ENCODE measurements at regions not wholly inside any gene's neighbourhood (a gene's known extent, or its start where the extent isn't known, plus 50 kb on each side); places are given as distances from the start of the nearest gene placed in this dataset.

- FAIRE-seq, result no peak
- intact Hi-C loops (cut with DNase I), result no loop called here
- TF ChIP-seq CTCF (IDR thresholded peaks at IDR 0.05; ENCODE audit: borderline replicate concordance, extremely low read depth, insufficient read depth), result no peak
Observed at GRCh38 chr1:5513179-5513578, 479.0 kb downstream of the NPHP4 start.

DNA sequence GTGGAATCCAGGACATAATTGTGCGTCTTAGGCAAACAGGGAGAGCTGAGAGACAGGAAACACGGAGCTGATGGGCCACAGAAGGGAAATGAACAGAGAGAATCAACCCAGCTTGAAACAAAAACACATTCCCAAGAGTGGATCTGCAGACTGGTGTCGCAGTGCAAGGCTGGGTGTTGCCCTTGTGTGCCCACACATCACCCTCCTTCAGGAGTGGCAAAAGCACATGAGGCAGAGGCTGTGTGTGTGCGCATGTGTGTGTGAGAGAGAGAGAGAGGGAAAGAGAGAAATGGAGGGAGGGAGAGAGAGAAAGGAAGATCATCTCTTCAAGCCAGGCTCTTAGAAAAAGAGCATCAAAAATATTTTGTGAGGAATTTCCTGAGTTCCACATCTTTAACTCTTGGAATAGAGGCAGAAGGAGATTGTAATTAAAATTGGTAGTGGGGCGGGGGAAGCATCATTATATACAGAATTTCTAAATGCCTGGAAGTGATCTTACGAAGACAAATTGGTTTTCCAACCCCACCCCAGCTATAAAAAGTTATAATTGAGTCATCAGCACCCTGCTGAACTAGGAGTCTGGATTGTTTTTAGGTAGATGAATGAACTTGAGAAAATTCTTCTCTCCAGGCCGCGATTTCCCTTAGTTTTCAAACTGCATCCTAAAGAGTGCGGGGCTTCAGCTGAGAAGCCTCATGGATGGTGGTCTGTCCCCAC, 480.7 kb downstream of the NPHP4 start:
- intact Hi-C loops (cut with DNase I), result no loop called here
- no peaks in the 10 kb centered on the region for H3K27me3 ChIP-seq (ENCODE audit: control insufficient read depth, insufficient read depth, low read length)
- H3K4me1 ChIP-seq (ENCODE audit: control insufficient read depth in 2 of 3, insufficient read depth in 2 of 3, low read depth in 1 of 3, low read length in 3 of 3), result peaks cover 0 to 6% (median 5%) of the 10 kb centered on the region in 3 donors
- no peak overlapping the region for H3K27ac ChIP-seq (ENCODE audit: low read depth in 2 of 2, low read length in 2 of 2)
- DNase-seq (no peak), FAIRE-seq (no peak)
- H3K36me3 ChIP-seq (ENCODE audit: control insufficient read depth in 2 of 3, insufficient read depth in 3 of 3, low read length in 3 of 3), result no peaks in the 10 kb centered on the region
- H3K9me3 ChIP-seq (ENCODE audit: control insufficient read depth in 2 of 3, insufficient read depth in 1 of 3, low read length in 3 of 3), result no peaks in the 10 kb centered on the region
- no peak overlapping the region for H3K4me3 ChIP-seq (ENCODE audit: low read length in 3 of 3)
- H3K9ac ChIP-seq (ENCODE audit: low read length in 3 of 3), result no peak overlapping the region
- TF ChIP-seq CTCF (IDR thresholded peaks at IDR 0.05; ENCODE audit: borderline replicate concordance, extremely low read depth, insufficient read depth), result no peak

More at GRCh38 chr1:5513179-5513578, 479.0 kb downstream of the NPHP4 start:
- no peaks in the 10 kb centered on the region for H3K9me3 ChIP-seq (ENCODE audit: control insufficient read depth in 2 of 3, insufficient read depth in 1 of 3, low read length in 3 of 3)
- peaks cover 0 to 6% (median 5%) of the 10 kb centered on the region in 3 donors for H3K4me1 ChIP-seq (ENCODE audit: control insufficient read depth in 2 of 3, insufficient read depth in 2 of 3, low read depth in 1 of 3, low read length in 3 of 3)
- H3K9ac ChIP-seq (ENCODE audit: low read length in 3 of 3), result no peak overlapping the region
- no peak overlapping the region for H3K27ac ChIP-seq (ENCODE audit: low read depth in 2 of 2, low read length in 2 of 2)
- peak in 1 of 5 donors; percentile 56 for DNase-seq
- H3K4me3 ChIP-seq (ENCODE audit: low read length in 3 of 3), result no peak overlapping the region
- H3K27me3 ChIP-seq (ENCODE audit: control insufficient read depth, insufficient read depth, low read length), result no peaks in the 10 kb centered on the region
- H3K36me3 ChIP-seq (ENCODE audit: control insufficient read depth in 2 of 3, insufficient read depth in 3 of 3, low read length in 3 of 3), result no peaks in the 10 kb centered on the region

DNA sequence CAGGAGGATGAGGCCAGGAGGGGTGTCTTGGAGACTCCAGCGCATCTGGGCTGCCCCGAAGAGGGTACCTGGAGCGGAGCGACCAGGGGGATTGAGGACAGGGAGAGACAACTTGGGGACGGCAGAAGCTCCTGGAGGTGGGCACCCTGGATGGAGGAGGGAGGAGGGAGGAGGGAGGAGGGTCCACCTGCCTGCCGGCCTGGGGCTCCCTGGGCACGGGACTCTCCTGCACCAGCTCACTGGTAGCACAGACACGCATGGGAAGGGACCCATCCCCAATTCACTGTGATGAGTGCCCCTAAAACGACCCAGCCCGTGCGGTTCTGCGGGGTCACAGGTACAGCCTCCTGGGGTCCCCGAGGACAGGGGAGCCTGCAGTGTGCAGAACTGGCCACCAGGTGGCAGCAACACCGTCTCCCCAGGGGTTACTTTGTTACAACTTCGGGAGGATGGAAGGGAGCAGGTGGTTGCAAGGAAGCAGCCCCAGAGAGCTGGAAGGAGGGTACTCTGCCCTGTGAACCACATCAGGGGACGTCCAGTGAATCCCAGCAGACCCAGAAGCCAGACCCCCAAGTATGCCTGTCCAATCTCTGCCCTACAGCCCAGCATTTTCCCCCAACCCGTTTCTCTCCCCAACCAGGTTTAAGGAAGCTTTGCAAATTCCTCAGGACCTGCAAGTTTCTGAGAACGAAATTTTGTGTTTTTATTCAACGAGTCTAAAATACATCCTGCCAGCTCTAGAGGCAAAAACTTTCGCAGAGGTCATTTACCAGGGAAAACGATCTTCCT, 482.4 kb downstream of the NPHP4 start:
- peak; percentile 48 to 80 (median 68) for DNase-seq
- no peak overlapping the region for H3K4me3 ChIP-seq (ENCODE audit: low read length in 3 of 3)
- H3K9ac ChIP-seq (ENCODE audit: low read length in 3 of 3), result no peak overlapping the region
- peaks cover 0 to 6% (median 5%) of the 10 kb centered on the region in 3 donors for H3K4me1 ChIP-seq (ENCODE audit: control insufficient read depth in 2 of 3, insufficient read depth in 2 of 3, low read depth in 1 of 3, low read length in 3 of 3)
- H3K27ac ChIP-seq (ENCODE audit: low read depth in 2 of 2, low read length in 2 of 2), result no peak overlapping the region
- no peaks in the 10 kb centered on the region for H3K9me3 ChIP-seq (ENCODE audit: control insufficient read depth in 2 of 3, insufficient read depth in 1 of 3, low read length in 3 of 3)
- intact Hi-C loops (cut with DNase I), result no loop called here
- H3K36me3 ChIP-seq (ENCODE audit: control insufficient read depth in 2 of 3, insufficient read depth in 3 of 3, low read length in 3 of 3), result no peaks in the 10 kb centered on the region
- TF ChIP-seq CTCF (IDR thresholded peaks at IDR 0.05; ENCODE audit: borderline replicate concordance, extremely low read depth, insufficient read depth), result peak; percentile 94
- no peak for FAIRE-seq
- no peaks in the 10 kb centered on the region for H3K27me3 ChIP-seq (ENCODE audit: control insufficient read depth, insufficient read depth, low read length)
